SKM-1 (cell line): ENCODE measurements at regions not wholly inside any gene's neighbourhood (a gene's known extent, or its start where the extent isn't known, plus 50 kb on each side); places are given as distances from the start of the nearest gene placed in this dataset.

Source experiments
- DNase-seq: peaks from one replicate; lab custom pipeline; 2025; ENCODE audit not compliant: unreplicated experiment; lab: John Stamatoyannopoulos, UW

GRCh38 chr1:56395776-56396175 lies 183.6 kb downstream of the PLPP3 start:
- no peak for DNase-seq

- no peak for DNase-seq
Measured at GRCh38 chr1:56394298-56394697, 185.1 kb downstream of the PLPP3 start.

DNA sequence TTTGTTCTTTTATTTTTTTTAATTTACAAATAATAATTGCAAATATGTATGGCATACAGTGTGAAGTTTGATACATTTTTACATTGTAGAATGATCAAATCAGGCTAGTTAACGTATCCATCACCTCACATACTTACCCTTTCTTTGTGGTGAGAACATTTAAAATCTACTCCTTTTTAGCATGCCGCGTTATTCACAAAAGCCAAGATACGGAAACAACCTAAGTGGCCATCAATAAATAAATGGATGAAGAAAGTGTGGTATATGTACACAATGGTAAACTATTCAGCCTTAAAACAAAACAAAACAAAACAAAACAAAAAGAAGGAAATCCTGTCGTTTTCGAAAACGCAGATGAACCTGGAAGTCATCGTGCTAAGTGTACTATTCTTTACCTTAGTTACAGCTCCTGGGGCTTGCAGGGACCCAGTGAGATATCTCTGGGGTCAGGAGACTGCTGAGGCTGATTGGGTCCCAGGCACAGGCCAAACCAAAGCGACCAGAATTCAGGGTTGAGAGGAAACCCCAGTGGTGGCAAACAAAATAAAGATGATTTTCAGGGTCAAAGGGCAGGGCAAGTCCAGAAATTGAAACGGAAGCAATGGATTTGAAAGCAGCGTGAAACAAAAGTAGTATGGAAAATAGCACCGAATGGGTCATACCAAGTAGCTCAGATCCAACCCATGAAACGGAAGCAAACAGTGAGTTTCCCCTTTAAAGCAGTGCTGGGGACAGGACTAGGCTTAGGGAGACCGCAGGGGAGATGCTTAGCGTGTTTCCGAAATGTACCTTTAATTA lies 188.2 kb downstream of the PLPP3 start:
- no peak for DNase-seq

DNA sequence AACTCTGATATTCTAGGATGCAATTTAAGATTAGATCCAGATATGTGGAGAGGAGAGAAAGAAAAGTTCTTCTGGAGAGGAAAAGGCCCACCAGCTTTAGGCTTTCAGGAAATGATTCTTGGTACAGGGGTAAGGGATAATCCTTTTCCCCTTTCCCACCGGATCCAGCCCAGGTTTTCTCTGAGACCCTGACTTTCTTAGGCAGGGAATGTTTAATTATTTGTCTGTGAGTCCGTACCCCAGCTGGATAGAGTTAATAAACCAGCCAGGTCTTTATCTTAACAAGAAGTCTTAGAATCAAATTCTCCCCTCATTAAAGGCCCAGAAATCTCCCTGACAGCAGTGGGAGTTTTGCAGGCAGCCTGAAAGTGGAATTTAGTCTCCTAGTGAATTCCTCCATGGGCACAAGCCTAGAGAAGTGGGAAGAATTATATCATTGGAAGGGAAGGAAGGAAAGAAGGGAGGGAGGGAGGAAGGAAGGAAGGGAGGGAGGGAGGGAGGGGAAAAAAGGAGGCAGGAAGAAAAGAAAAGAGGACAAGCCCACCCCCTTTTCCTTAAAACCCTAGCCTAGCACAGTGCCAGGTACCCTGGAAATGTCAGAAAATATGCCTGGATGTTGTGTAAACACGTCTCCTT lies 189.0 kb downstream of the PLPP3 start:
- DNase-seq = no peak

- DNase-seq = no peak
Measured at GRCh38 chr1:56389813-56390212, 189.6 kb downstream of the PLPP3 start.

GRCh38 chr1:56387071-56387740 lies 192.2 kb downstream of the PLPP3 start:
- no peak for DNase-seq

- DNase-seq = peak; percentile 32
Measured at GRCh38 chr1:56385314-56385713, 194.0 kb downstream of the PLPP3 start.

GRCh38 chr1:56382929-56383328 lies 196.4 kb downstream of the PLPP3 start:
- DNase-seq = no peak

DNA sequence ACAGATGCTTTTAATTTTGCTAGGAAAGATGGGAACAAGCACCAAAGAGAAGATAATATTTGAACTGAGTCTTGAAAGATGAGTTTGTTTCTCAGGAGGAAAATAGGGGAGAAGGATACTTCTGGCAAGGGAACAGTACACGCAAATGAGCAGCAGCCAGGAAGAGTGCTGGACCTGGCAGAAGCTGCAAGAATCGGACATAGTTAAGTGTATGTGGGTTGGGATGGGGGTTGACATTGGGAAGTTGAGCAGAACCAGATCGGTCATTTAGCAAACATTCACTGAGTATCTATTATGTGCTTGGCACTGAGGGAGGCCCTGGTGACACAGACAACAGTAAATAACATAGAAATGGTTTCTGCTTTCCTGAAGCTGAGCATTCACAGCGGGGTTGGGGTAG lies 198.8 kb downstream of the PLPP3 start:
- no peak for DNase-seq

DNA sequence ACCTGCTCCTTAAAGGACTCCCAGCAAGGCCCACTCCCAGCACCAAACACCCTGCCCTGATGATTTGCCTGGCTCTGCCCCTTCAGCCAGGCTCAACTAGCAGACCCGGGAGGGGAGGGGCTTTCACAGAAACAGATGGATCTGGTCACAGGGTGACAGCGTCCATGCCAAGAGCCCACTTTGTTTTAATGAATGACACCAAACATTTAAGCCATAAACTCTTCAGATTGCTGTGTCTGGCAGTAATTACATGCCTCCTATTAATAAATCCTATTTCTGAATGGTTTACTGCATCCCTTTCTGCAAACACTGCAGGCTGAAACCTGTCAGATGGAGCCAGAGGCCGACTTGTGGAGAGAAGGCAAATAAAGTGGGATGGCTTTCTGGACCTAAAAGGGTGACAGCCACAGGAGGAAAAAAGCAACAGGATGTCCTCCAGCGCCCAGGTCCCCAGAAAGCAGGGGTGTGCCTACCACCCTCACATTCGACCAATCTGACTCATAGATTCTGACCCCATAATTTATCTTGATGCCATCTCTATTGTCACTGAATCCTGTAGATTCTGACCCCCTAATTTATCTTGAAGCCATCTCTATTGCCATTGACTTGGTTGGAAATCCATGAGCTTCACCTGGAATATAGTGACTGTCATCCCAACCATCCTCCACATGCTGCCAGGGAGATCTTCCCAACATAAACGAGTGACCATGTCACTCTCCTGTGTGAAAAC lies 200.9 kb downstream of the PLPP3 start:
- no peak for DNase-seq

DNA sequence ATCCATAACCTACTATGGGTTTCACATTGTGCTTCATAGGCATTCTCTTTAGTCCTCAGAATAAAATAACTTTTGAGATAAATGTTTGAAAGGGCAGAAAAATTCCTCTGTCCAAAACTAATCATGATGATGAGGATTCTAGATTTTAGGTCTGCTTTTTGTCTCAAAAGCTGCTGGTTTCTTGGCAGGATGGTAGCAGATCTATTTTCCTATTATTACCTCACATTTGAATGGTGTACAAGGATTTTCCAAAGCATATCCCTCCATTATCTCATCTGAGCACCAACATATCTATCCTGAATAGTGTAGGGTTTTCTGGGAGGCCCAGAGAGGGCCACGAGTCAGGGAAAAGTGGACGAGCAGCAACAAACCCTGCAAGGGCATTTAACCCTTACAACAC lies 201.9 kb downstream of the PLPP3 start:
- no peak for DNase-seq

DNA sequence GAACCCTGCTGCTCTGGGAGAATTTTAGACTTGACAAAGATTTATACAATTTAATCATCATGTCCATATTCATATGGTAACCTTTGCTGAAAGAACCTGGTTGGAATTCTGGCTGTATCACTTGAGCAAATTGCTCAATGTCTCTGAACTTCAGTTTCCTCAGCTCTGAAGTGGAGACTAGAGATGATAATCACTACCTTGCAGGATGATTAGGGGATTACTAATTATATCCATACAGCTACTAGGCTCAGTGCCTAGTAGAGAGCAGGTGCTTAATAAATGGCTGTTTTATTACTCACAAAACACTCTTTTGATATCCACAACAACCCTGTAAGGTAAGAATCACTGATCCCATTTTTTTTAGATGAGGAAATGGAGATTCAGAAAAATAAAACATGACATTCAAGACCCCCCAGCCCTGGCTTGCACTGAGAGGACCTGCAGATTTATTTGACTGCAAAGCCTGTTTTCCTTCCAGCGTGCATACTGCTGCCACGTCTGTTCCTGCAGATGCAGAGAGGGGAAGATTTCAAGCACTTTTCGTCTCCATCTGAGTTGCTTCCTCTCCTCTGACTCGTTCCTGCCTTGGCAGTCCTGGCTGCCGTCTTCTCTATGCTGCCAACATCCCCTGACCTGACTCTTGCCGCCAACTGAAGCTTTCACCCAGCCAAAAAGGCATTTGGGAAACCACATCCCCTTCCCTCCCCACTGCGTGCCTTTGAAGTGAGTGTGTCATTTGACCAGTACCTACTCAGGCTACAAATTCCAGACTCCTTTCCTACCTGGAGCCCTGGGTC lies 203.0 kb downstream of the PLPP3 start:
- DNase-seq = no peak

DNA sequence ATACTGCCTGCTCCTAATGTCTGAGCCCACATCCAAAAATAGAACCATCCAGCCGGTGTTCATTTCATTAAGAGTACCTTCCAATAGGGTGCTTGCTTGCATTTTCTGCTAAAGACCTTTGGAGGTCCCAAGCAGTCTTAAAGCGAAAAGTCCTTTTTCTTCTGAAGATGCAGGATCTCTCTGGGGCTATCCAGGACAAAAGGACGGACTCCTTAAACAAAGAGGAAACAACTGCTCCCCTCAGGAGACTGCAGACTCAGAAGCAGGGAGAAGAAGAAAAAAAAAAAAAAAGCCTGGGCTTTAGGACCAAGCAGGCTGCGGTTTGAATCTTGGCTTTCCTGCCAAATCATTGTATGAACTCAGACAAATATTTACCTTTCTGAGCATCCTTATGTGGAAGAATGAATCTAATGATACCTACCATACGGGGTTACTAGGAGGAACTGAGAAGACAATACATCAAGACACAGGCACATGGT lies 204.0 kb downstream of the PLPP3 start:
- no peak for DNase-seq

- DNase-seq = no peak
Measured at GRCh38 chr1:56374026-56374974, 205.1 kb downstream of the PLPP3 start.

DNA sequence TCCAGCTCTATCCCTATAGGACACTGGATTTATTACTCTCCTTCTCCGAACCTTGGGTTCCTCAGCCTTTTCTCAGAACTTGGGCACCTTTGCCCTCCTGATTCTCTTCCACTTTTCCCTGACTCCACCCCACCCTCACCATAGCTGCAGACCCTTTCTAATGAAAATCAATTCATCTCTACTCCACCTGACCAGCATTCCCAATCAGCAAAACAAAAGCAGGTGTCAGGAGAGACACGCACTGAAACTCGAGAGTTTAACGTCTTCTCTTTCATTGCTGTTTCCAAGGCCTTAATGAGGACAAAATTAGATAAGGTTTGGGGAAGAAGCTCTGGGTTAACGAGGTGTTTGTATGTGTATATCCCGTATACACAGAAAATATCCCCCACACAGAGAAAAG lies 208.8 kb downstream of the PLPP3 start:
- DNase-seq = no peak

DNA sequence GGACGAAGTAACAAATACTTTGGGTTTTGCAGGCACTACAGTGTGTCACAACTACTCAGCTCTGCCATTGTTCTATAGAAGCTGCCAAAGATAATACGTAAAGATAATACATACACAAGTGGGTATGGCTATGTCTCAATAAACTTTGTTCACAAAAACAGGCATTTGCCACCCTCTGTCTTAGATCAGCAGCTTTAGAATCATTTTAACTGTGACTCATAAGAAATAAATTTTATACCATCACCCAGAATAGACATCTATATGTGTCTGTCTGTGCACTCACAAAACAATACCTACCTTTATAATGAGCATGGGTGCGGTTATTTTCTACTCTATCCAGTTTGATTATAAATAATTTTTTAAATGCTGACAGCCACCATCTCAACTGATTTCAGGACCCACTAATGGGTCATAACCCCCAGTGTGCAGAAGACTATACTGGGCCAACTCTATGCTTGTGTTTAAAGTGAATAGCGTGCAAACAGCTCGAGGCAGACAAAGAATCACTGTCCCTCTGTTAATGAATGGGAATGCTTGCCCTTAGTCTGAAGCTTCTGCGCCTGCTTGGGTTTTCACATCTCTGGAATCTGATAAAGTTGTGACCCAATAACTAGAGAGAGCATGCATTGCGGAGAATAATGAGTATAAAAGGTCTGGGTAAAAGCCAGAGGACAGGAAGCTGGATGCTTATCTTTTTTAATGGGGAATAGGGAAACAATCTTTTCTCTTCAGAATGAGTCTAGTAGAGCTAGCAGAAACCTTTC lies 216.2 kb downstream of the PLPP3 start:
- no peak for DNase-seq

DNA sequence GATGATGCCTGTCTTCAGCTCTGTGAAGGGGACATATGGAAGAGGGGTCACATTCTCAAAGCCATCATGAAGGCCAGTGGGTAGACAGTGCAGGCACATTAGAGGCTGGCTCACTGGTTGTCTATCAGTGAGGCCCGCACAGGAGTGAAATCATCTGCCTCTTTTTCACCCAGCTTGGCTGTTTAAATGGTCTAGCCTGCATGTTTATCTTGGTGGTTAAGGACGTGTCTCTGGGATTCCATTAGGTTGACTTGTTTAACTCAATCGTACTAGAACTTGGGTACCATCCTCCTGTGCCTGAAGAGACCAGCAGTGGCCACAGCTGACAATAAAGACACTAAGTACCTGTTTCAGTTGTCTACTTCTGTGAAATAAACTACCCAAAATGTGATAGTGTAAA lies 219.3 kb downstream of the PLPP3 start:
- no peak for DNase-seq

GRCh38 chr1:56359056-56359455 lies 220.3 kb downstream of the PLPP3 start:
- no peak for DNase-seq
